ENCODE measurements at regions not wholly inside any gene's neighbourhood (a gene's known extent, or its start where the extent isn't known, plus 50 kb on each side); places are given as distances from the start of the nearest gene placed in this dataset.
A peak's percentile ranks its signal among the peaks of the same experiment; 100 is the strongest.

DNA sequence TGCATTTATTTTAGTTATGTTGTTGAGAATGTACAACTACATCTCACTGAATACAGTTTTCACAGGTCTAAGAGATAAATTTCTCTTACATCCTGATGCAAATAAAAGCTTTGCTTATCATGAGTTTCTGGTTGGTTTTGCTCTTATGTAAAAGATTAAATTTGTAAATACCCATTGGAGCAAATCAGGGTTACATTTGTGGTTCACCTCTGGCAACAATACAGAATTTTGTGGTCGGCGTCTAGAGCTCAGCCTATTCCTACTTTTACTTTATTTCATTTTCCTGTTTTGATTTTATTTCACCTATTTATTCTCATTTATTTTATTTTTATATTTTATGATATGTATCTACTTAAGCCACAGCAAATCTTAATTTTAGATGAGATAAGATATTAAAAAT lies 271.9 kb upstream of the MARCKS start:
- TF ChIP-seq, protein P1, sequence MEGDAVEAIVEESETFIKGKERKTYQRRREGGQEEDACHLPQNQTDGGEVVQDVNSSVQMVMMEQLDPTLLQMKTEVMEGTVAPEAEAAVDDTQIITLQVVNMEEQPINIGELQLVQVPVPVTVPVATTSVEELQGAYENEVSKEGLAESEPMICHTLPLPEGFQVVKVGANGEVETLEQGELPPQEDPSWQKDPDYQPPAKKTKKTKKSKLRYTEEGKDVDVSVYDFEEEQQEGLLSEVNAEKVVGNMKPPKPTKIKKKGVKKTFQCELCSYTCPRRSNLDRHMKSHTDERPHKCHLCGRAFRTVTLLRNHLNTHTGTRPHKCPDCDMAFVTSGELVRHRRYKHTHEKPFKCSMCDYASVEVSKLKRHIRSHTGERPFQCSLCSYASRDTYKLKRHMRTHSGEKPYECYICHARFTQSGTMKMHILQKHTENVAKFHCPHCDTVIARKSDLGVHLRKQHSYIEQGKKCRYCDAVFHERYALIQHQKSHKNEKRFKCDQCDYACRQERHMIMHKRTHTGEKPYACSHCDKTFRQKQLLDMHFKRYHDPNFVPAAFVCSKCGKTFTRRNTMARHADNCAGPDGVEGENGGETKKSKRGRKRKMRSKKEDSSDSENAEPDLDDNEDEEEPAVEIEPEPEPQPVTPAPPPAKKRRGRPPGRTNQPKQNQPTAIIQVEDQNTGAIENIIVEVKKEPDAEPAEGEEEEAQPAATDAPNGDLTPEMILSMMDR (IDR thresholded peaks at IDR 0.05; ENCODE audit: low read depth, low read length, missing control alignments): no peak
- Histone ChIP-seq H3K27me3 (replicated peaks) (no peaks in the 10 kb centered on the region), H3K4me3 (ENCODE audit: low read depth, low read length) (no peak overlapping the region), H3K36me3 (replicated peaks) (no peaks in the 10 kb centered on the region), H3K27ac (no peak overlapping the region)
- in situ Hi-C loops (cut with HindIII; ENCODE audit: low pct_ligation_motif_present, low sequenced_read_pairs): no loop called here
- DNase-seq: no peak

- Histone ChIP-seq H3K27me3 (replicated peaks) (no peaks in the 10 kb centered on the region), H3K36me3 (replicated peaks) (no peaks in the 10 kb centered on the region), H3K4me3 (ENCODE audit: low read depth, low read length) (no peak overlapping the region), H3K27ac (no peak overlapping the region)
- TF ChIP-seq, protein P1 (IDR thresholded peaks at IDR 0.05; ENCODE audit: low read depth, low read length, missing control alignments): no peak
- DNase-seq: peak; percentile 38
- in situ Hi-C loops (cut with HindIII; ENCODE audit: low pct_ligation_motif_present, low sequenced_read_pairs): no loop called here
Measured at GRCh38 chr6:113586413-113587077, 270.6 kb upstream of the MARCKS start.

DNA sequence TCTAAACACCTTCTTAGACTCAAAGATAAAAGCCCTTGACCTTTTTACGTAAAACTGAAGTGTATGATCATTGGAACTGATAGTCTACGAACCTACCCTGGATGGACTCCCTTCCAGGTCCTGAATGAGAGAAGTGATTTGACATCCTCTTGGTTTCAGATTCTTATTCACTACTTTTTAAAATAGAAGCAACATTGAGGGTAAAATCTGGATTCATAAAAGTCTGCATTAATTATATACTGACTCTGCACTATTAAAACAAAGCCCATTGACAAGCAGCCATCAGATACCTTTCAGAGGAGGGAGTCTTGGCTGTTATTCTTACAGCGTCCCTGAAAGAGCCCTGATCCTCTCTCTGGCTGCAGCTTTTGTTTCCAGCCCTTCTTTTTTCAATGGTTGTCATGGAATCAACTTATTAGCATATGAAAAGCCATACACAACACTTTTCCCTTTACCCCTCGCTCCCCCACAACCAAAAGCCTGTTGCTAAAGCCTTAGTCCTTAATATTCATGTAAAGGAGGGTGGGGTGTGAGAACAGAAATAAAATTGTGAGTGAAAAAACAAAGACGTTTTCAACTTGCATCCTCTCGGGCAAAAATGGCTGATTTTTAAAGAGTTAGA lies 270.0 kb upstream of the MARCKS start:
- no peaks in the 10 kb centered on the region for H3K27me3 ChIP-seq (replicated peaks)
- H3K27ac ChIP-seq: no peak overlapping the region
- DNase-seq: no peak
- in situ Hi-C loops (cut with HindIII; ENCODE audit: low pct_ligation_motif_present, low sequenced_read_pairs): no loop called here
- H3K36me3 ChIP-seq (replicated peaks): no peaks in the 10 kb centered on the region
- H3K4me3 ChIP-seq (ENCODE audit: low read depth, low read length): no peak overlapping the region
- TF ChIP-seq, protein P1 (IDR thresholded peaks at IDR 0.05; ENCODE audit: low read depth, low read length, missing control alignments): no peak

- in situ Hi-C loops (cut with HindIII; ENCODE audit: low pct_ligation_motif_present, low sequenced_read_pairs): no loop called here
- Histone ChIP-seq H3K27ac (no peak overlapping the region), H3K4me3 (ENCODE audit: low read depth, low read length) (no peak overlapping the region), H3K36me3 (replicated peaks) (no peaks in the 10 kb centered on the region), H3K27me3 (replicated peaks) (no peaks in the 10 kb centered on the region)
- no peak for DNase-seq
- TF ChIP-seq, protein P1 (IDR thresholded peaks at IDR 0.05; ENCODE audit: low read depth, low read length, missing control alignments): no peak
Measured at GRCh38 chr6:113588646-113589045, 268.5 kb upstream of the MARCKS start.

DNA sequence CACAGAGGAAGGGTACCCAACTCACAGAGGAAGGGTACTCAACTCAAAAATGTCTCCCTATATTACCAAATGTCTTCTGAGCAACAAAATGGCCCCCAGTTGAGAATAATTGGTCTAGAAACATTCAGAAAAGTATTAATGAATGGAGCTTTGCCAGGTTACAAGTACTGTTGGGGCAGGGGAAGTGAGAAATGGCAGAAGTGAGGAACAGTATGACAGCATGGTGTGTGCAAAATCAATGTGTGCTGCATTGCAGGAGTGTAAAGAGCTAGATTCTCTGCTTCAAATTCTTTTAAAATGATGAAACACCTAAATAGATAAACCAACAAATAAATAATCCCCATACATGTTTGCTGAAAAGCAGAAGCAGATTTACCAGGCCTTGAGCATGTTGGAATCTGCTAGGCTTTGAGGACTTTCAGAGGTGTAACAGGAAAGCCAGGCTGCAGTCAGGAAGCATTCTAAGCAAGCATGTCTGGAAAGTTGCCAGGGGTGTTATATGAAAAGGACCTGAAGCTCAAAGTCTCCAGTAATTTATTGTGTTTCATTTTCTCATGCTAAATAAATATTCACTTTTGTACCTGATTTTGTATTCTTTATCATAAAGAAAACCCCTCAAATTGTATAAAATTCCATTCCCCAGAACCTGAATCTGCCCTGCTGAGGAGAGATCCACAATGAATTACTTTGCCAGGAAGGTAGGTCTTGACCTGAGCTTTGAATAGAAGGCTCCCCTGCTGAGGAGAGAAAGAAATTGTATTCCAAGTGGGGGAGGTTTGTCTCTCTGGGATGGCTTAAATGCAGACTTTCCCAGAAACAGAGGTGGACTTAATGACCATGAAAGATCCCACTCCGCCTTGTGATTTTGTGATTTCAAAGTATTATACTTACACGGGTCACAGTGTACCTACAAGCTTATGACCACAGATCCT lies 265.0 kb upstream of the MARCKS start:
- Histone ChIP-seq H3K36me3 (replicated peaks) (no peaks in the 10 kb centered on the region), H3K27me3 (replicated peaks) (no peaks in the 10 kb centered on the region), H3K4me3 (ENCODE audit: low read depth, low read length) (no peak overlapping the region), H3K27ac (no peak overlapping the region)
- DNase-seq: no peak
- in situ Hi-C loops (cut with HindIII; ENCODE audit: low pct_ligation_motif_present, low sequenced_read_pairs): no loop called here
- TF ChIP-seq, protein P1 (IDR thresholded peaks at IDR 0.05; ENCODE audit: low read depth, low read length, missing control alignments): no peak
